ENCODE measurements at regions not wholly inside any gene's neighbourhood (a gene's known extent, or its start where the extent isn't known, plus 50 kb on each side); places are given as distances from the start of the nearest gene placed in this dataset.

DNA sequence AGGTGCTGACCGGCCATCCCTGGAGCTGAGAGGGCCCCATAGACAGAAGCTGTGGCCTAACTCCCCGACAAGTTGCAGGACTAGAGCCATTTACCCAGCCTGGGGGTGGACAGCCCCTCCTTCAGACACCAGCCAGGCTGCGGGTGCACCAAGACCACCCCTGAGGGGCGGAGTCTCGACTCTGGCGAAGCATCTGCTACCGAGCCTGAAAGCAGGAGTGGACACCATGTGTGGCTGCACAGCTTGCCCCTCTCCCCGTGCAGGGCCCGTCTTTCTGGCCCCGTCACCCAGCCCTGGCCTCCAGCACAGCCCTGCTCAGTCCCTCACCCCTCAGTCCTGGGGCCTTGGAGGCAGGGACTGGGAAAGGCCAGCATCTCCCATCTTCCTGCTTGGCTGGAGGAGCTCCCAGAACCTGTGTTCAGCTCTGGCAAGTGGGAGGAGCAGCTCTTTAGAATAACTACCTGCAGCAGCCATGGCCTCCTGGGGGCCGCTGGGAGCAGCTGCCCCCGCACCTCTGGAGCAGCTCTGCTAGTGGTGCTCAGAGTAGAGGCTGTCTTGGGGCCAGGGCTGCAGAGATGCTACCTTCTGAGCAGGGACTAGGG is 275.8 kb downstream of the NDUFA10 start:
- no peak overlapping the region for H3K27ac ChIP-seq
- TF ChIP-seq, protein P1, sequence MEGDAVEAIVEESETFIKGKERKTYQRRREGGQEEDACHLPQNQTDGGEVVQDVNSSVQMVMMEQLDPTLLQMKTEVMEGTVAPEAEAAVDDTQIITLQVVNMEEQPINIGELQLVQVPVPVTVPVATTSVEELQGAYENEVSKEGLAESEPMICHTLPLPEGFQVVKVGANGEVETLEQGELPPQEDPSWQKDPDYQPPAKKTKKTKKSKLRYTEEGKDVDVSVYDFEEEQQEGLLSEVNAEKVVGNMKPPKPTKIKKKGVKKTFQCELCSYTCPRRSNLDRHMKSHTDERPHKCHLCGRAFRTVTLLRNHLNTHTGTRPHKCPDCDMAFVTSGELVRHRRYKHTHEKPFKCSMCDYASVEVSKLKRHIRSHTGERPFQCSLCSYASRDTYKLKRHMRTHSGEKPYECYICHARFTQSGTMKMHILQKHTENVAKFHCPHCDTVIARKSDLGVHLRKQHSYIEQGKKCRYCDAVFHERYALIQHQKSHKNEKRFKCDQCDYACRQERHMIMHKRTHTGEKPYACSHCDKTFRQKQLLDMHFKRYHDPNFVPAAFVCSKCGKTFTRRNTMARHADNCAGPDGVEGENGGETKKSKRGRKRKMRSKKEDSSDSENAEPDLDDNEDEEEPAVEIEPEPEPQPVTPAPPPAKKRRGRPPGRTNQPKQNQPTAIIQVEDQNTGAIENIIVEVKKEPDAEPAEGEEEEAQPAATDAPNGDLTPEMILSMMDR (IDR thresholded peaks at IDR 0.05): no peak

DNA sequence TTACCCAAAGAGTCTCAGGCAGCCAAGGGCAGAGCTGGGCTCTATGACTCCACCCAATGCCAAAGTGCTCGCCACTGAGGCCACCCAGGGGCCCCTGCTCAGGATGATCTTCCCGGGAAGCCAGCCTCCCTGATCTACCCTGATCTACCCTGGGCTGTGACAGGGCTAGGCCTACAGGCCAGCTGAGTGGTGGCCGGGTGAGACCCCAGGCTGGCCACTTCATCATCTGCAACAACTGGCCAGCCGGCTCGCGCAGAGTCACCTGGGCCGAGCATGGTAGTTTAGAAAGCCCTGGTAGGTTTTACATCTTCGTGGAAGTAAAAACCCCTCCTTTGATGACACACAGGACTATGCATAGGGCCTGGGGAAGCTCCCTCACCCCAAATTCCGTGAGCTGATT is 276.3 kb downstream of the NDUFA10 start:
- no peak for TF ChIP-seq ZFX (IDR thresholded peaks at IDR 0.05; ENCODE audit: borderline replicate concordance)
- TF ChIP-seq, protein P1 (IDR thresholded peaks at IDR 0.05): no peak
- no peak overlapping the region for H3K27ac ChIP-seq

DNA sequence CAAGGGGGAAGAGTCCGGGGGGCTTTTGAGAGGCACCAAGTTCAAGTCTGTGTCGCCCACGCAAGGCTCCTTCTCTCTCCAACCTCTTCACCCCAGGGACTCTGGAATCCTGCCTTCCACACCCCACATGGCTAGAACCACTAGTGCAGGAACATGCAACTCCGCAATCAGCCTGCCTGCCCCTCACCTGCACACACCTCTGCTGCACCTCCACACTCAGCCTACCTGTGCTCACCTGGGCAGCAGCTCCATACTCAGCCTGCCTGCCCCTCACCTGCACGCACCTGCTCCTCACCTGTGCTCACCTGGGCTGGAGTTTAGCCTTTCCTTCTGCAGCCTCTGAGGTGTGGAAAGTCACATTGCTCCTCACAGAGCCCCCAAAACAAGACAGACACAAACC is 277.4 kb downstream of the NDUFA10 start:
- no peak overlapping the region for H3K27ac ChIP-seq
- TF ChIP-seq ZFX (IDR thresholded peaks at IDR 0.05; ENCODE audit: borderline replicate concordance): no peak
- TF ChIP-seq, protein P1 (IDR thresholded peaks at IDR 0.05): no peak

DNA sequence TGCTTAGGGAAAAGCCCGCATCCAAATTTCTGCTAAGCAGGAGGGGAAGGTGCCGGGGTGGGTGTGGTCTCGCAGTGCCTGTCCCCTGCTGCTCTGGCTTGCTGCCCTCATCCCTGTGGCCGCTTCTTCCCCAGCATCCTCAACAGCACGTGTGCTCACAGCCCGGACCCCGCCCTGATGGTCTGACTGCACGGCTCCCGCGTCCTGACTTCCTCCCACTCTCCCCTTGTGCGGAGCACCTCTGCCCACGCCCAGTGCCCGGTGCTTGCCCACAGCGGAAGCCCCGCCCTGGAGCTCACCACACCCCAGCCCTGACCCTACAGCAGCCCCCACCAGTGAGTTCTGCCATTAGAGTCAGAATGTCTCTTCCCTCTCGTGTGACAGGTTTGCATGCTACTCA is 277.9 kb downstream of the NDUFA10 start:
- TF ChIP-seq, protein P1 (IDR thresholded peaks at IDR 0.05): no peak
- no peak for TF ChIP-seq ZFX (IDR thresholded peaks at IDR 0.05; ENCODE audit: borderline replicate concordance)
- H3K27ac ChIP-seq: no peak overlapping the region

DNA sequence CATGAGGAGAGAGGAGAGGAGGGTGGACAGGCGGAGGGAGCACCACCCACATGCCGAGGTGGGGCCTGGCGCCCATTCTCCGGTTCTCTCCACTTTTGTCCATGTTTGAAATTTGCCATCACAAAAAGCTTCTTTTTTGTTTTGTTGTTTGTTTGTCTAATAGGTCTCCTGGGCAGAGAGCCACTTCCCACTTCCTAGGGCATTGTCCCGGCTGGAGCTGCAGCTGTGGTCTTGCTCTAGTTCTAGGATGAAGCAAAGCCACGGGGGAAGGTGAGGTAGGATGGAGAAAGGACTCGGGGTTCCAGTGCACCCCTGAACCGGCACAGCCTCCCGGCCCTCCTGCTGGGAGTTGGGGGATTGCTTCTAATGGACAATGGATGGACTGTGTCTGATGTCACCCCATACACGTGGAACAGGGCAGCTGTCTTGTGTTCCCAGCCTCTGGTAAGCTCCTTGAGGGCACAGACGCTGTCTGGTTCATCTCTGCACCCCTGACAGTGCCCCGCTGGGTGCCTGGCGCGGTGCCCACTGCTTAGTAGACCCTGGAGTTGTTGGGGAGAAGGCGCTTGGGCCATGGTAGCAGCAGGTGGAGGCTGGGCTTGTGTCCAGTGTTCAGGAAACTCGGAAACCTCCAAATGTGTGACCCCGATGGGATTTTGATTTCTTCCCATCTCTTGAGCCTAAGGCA is 278.4 kb downstream of the NDUFA10 start:
- no peak for TF ChIP-seq ZFX (IDR thresholded peaks at IDR 0.05; ENCODE audit: borderline replicate concordance)
- TF ChIP-seq, protein P1 (IDR thresholded peaks at IDR 0.05): no peak
- no peak overlapping the region for H3K27ac ChIP-seq

DNA sequence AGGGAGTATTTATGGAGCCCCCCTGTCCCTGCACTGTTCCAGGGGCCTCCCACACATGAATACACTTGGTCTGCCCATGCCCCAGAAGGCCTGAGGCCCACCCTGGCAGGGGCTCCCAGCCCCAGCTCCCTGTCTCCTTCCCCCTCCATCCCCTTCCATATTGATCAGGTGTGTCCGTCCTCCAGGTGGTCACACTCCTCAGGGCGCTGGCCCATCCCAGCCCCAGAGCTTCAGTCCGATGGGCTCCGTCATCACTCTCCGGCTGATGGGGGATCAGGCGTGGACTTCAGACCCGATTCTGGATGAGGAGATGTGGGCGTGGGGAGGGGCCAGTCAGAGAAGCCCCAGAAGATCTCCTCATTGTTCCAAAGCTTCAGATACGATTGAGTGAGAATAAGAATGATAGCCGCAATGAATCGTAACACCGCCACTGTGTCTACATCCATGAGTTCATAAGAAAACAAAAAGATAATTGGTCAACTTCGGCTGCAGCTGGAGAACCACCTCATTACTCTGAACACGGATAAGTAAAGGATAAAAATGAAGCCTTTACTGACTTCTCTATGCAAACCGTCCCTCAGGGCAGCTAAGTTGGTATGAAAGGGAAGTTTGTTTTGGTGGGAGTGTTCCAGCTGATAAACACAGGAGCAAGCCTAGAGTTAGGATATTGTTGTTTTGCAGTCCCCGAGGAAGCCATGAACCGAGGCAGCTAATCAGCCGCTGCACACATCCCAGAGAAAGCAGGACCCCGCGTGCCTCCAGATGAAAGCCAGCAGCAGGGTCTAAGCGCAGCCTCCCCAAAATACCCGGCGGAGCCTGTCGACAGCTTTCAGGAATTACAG is 279.5 kb downstream of the NDUFA10 start:
- no peak for TF ChIP-seq ZFX (IDR thresholded peaks at IDR 0.05; ENCODE audit: borderline replicate concordance)
- TF ChIP-seq, protein P1 (IDR thresholded peaks at IDR 0.05): no peak
- no peak overlapping the region for H3K27ac ChIP-seq

Data from 22Rv1 (cell line).